ENCODE measurements at regions not wholly inside any gene's neighbourhood (a gene's known extent, or its start where the extent isn't known, plus 50 kb on each side); places are given as distances from the start of the nearest gene placed in this dataset.

DNA sequence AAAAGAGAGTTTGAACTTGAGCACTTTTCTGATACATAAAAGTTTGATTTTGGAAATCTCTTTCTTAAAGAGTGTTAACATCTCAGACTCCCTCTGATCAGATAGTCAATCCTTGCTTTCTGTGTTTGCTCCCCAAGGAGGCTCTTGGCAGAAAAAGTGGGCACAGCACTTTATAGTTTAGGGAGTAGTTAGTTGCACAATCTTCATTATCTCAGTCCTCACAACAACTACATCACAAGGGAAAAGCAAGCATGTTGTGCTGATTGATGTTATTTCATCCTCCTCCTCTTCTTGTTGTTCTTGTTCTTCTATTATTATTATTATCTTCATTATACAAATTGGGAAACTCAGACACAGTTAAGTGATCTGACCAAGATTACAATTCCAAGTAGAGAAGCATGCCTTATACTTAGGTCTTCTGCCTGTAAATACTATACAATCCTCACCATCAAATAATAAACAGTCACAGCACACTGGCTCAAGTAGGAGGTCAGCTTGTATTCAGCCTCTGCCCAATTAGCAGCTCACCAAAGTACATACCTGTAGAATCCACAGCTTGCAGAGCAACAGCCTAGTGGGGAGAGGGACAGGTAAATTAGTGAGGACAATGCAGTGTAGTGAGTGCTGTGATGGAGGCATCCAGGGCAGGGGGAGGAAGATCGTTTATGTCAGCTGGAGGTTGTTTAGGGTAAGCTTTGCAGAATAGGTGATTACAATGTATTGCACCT is 304.1 kb upstream of the MME start:
- TF ChIP-seq POLR2AphosphoS5 (IDR thresholded peaks at IDR 0.05; ENCODE audit: low read depth, low read length) (no peak), POLR2A (IDR thresholded peaks at IDR 0.05; ENCODE audit: low read depth, low read length) (no peak)
